GM12878 (cell line): ENCODE measurements at regions not wholly inside any gene's neighbourhood (a gene's known extent, or its start where the extent isn't known, plus 50 kb on each side); places are given as distances from the start of the nearest gene placed in this dataset.

Source experiments
- ATAC-seq: fragments of 200-7000 bp; cut with Tn5 transposase; 3 replicates; pipeline ENCODE4 v1.9.1; 2020; ENCODE audit warnings: mild to moderate bottlenecking, moderate library complexity
- BruUV-seq: library from RNA; stranded (reverse); fragments of 400-500 nt; replicated peaks from 2 replicates; lab custom pipeline; 2021; lab: Mats Ljungman, UMichigan
- CTCF ChIA-PET: fragments of 300-600 bp; sonication (Branson Sonifier 250); formaldehyde crosslinking; extraction: SDS; loops from one replicate; lab custom pipeline; 2021; ENCODE audit warnings: inconsistent platforms; lab: Yijun Ruan, JAX
- POLR2A ChIA-PET: fragments of 350-600 bp; formaldehyde crosslinking; extraction: SDS; loops from one replicate; lab custom pipeline; 2021; ENCODE audit warnings: inconsistent platforms; lab: Charles Lee
- RAD21 ChIA-PET: fragments of 300-600 bp; sonication (Branson Sonifier 250); formaldehyde crosslinking; loops from one replicate; lab custom pipeline; 2023; ENCODE audit warnings: antibody characterized with exemption; ENCODE audit not compliant: unreplicated experiment; lab: Charles Lee
- SMC1A ChIA-PET: fragments of 300-600 bp; sonication (Branson Sonifier 250); formaldehyde crosslinking; loops from one replicate; lab custom pipeline; 2023; ENCODE audit not compliant: unreplicated experiment, uncharacterized antibody; lab: Charles Lee
- DNase-seq: peaks from one replicate; pipeline ENCODE4 v3.0.0-alpha.2; 2011; ENCODE audit warnings: low read depth, low spot score
- FAIRE-seq: peaks from 3 replicates; lab custom pipeline; 2011; peaks lifted over from hg19 to GRCh38; lab: Jason Lieb, UNC
- H2AFZ ChIP-seq: 2 replicates; pipeline ENCODE4 v1.6.0; 2011; ENCODE audit warnings: low read depth, low read length, control low read depth; ENCODE audit not compliant: control insufficient read depth
- H3K27ac ChIP-seq: 2 replicates; pipeline ENCODE4 v1.5.1; 2011; ENCODE audit warnings: control low read depth; ENCODE audit not compliant: control insufficient read depth, insufficient read depth
- H3K27me3 ChIP-seq, 2 experiments: replicated peaks in 1 of 2; 2 replicates each; pipeline versions ENCODE4 v1.6.0 to v1.6.1; 2011; ENCODE audit warnings: low read length in 1 of 2; ENCODE audit not compliant: control insufficient read depth in 2 of 2, insufficient read depth in 2 of 2
- H3K36me3 ChIP-seq, 2 experiments: 2 replicates each; pipeline ENCODE4 v1.5.1; 2011; ENCODE audit warnings: low read length in 1 of 2; ENCODE audit not compliant: control insufficient read depth in 2 of 2, insufficient read depth in 2 of 2
- H3K4me1 ChIP-seq: 2 replicates; pipeline ENCODE4 v1.6.1; 2011; ENCODE audit warnings: mild to moderate bottlenecking, low read length, moderate library complexity, mixed read lengths; ENCODE audit not compliant: control insufficient read depth, insufficient read depth
- H3K4me2 ChIP-seq: 2 replicates; pipeline ENCODE4 v1.6.0; 2011; ENCODE audit warnings: control low read depth; ENCODE audit not compliant: control insufficient read depth, insufficient read depth
- H3K4me3 ChIP-seq: fragments of 200-600 bp; sonication (generic); 2 replicates; pipeline ENCODE4 v1.5.1; 2016
- H3K79me2 ChIP-seq: 2 replicates; pipeline ENCODE4 v1.6.0; 2011; ENCODE audit warnings: low read length; ENCODE audit not compliant: control insufficient read depth, insufficient read depth
- H3K9ac ChIP-seq: 2 replicates; pipeline ENCODE4 v1.8.0; 2011; ENCODE audit warnings: low read length, control low read depth, mixed read lengths; ENCODE audit not compliant: control insufficient read depth, insufficient read depth
- H3K9me3 ChIP-seq: replicated peaks from 3 replicates; pipeline ENCODE4 v1.5.1; 2011; ENCODE audit warnings: mild to moderate bottlenecking, low read length; ENCODE audit not compliant: control insufficient read depth, insufficient read depth
- H4K20me1 ChIP-seq: 2 replicates; pipeline ENCODE4 v1.6.0; 2011; ENCODE audit not compliant: control insufficient read depth, insufficient read depth
- EGR1 ChIP-seq, 2 experiments: IDR thresholded peaks; 1 replicate in 1 of 2; 2 replicates in 1 of 2; pipeline ENCODE4 v1.6.1; 2011 to 2012; ENCODE audit warnings: low read depth in 2 of 2, low read length in 2 of 2, borderline replicate concordance in 1 of 2, mild to moderate bottlenecking in 1 of 2, moderate library complexity in 1 of 2
- FOXM1 ChIP-seq: IDR thresholded peaks from 2 replicates; pipeline ENCODE4 v1.6.1; 2012; ENCODE audit warnings: low read depth, mild to moderate bottlenecking, inconsistent platforms, low read length, moderate library complexity
- IRF5 ChIP-seq: fragments of 450-650 bp; IDR thresholded peaks from 2 replicates; pipeline ENCODE4 v1.6.1; 2017; ENCODE audit warnings: borderline replicate concordance
- KLF5 ChIP-seq: fragments of 450-650 bp; IDR thresholded peaks from 2 replicates; pipeline ENCODE4 v1.6.1; 2014; ENCODE audit warnings: mild to moderate bottlenecking; ENCODE audit not compliant: partially characterized antibody
- MYB ChIP-seq: fragments of 150-350 bp; IDR thresholded peaks from 2 replicates; pipeline ENCODE4 v1.6.1; 2014; ENCODE audit warnings: mild to moderate bottlenecking, low read depth, low read length, borderline replicate concordance
- PAX5 ChIP-seq: IDR thresholded peaks from 2 replicates; pipeline ENCODE4 v1.6.1; 2011; ENCODE audit warnings: low read depth, low read length, borderline replicate concordance
- RBBP5 ChIP-seq: fragments of 200-600 bp; sonication (generic); conservative IDR thresholded peaks from 2 replicates; pipeline ENCODE4 v1.6.1; 2016
- SREBF1 ChIP-seq: IDR thresholded peaks from 2 replicates; pipeline ENCODE4 v1.6.1; 2012; ENCODE audit warnings: mild to moderate bottlenecking, low read length
- WGBS: methylation state at CpG from one replicate; pipeline ENCODE4 v1.1.6; 2016; ENCODE audit warnings: low lambda C conversion rate; ENCODE audit not compliant: insufficient replicate concordance, insufficient coverage; ENCODE audit errors: missing lambda C conversion rate; 5-methylcytosine and 5-hydroxymethylcytosine counted together
- in situ Hi-C: fragments of 300-500 bp; cut with MboI; formaldehyde crosslinking; loops from 9 replicates; pipeline ENCODE4 v1.14.3; 2018; ENCODE audit warnings: mixed read lengths
- intact Hi-C: fragments of 100-400 bp; cut with micrococcal nuclease; formaldehyde crosslinking; loops from one replicate; pipeline ENCODE4 v1.14.2; 2022; ENCODE audit not compliant: unreplicated experiment

- H3K9me3 ChIP-seq, result no peaks in the 10 kb centered on the region
- no peak overlapping the region for H3K4me2 ChIP-seq
- H3K4me1 ChIP-seq, result no peaks in the 10 kb centered on the region
- no peaks in the 10 kb centered on the region for H3K27me3 ChIP-seq
- no peak overlapping the region for H2AFZ ChIP-seq
- SMC1A ChIA-PET, result interaction anchor here (1.1 kb wide), 1 partner anchor 24 kb away, joined by 3 read pairs; no protein-coding TSS in a partner anchor
- no peak for DNase-seq
- intact Hi-C loops, result no loop called here
- no peaks in the 10 kb centered on the region for H3K79me2 ChIP-seq
- H3K36me3 ChIP-seq, result no peaks in the 10 kb centered on the region
- POLR2A ChIA-PET, result no interaction called here
- no peak for ATAC-seq
- in situ Hi-C loops, result no loop called here
- H3K9ac ChIP-seq, result no peak overlapping the region
- H3K27ac ChIP-seq, result no peak overlapping the region
- no TSS peak for BruUV-seq
- CTCF ChIA-PET, result no interaction called here
- no peak overlapping the region for H3K4me3 ChIP-seq
- no peak for FAIRE-seq
- H4K20me1 ChIP-seq, result no peaks in the 10 kb centered on the region
- no peak for TF ChIP-seq SREBF1
- TF ChIP-seq RBBP5, result no peak
- TF ChIP-seq EGR1 (IDR thresholded peaks at IDR 0.05; ENCODE audit: borderline replicate concordance in 1 of 2, low read depth in 2 of 2, low read length in 2 of 2), result no peak
- TF ChIP-seq MYB, result no peak
- no peak for TF ChIP-seq FOXM1
- no peak for TF ChIP-seq KLF5
- no peak for TF ChIP-seq IRF5
- no peak for TF ChIP-seq PAX5
- TF ChIP-seq, all 136 proteins: peak for 0
- 0% methylated on average over 5 of the region's 5 CpGs for WGBS
- RAD21 ChIA-PET, result no interaction called here
These were observed 349.5 kb downstream of the AGTPBP1 start for GRCh38 chr9:85392260-85392659.
